SK-N-SH (cell line): ENCODE measurements at regions not wholly inside any gene's neighbourhood (a gene's known extent, or its start where the extent isn't known, plus 50 kb on each side); places are given as distances from the start of the nearest gene placed in this dataset.

Experiments used
- CTCF ChIA-PET: fragments of 300-600, 350-600 bp; formaldehyde crosslinking; extraction: SDS; loops from one replicate; lab custom pipeline; 2021; lab: Yijun Ruan, JAX
- POLR2A ChIA-PET: fragments of 350-600 bp; sonication (Branson Sonifier 250); formaldehyde crosslinking; extraction: SDS; loops from one replicate; lab custom pipeline; 2020; ENCODE audit warnings: antibody characterized with exemption, inconsistent platforms; lab: Yijun Ruan, JAX
- DNase-seq: peaks from one replicate; pipeline ENCODE4 v3.0.0; 2012
- H2AFZ ChIP-seq: fragments of 200-600 bp; sonication (generic); 2 replicates; pipeline ENCODE4 v1.8.1; 2016; ENCODE audit warnings: antibody characterized with exemption, mild to moderate bottlenecking, low read depth
- H3F3A ChIP-seq: fragments of 200-600 bp; sonication (generic); replicated peaks from 2 replicates; pipeline ENCODE3; 2016; ENCODE audit warnings: antibody characterized with exemption, mild to moderate bottlenecking; ENCODE audit not compliant: insufficient read depth
- H3K27ac ChIP-seq, 2 experiments: fragments of 200-500 bp in 1 of 2; fragments of 200-600 bp in 1 of 2; sonication (Bioruptor generic) in 1 of 2; sonication (generic), shearing (Covaris generic) in 1 of 2; 2 replicates each; pipeline versions ENCODE4 v1.5.1 to v1.6.1; 2014 to 2016; ENCODE audit warnings: low read depth in 2 of 2, inconsistent platforms in 1 of 2, low read length in 1 of 2, mild to moderate bottlenecking in 1 of 2, mixed read lengths in 1 of 2
- H3K27me3 ChIP-seq: fragments of 200-600 bp; sonication (generic), shearing (Covaris generic); 2 replicates; pipeline ENCODE4 v1.6.1; 2016; ENCODE audit warnings: mixed run types; ENCODE audit not compliant: insufficient read depth
- H3K36me3 ChIP-seq, 2 experiments: fragments of 200-500 bp in 1 of 2; fragments of 200-600 bp in 1 of 2; sonication (Bioruptor generic) in 1 of 2; sonication (generic) in 1 of 2; replicated peaks in 1 of 2; 2 replicates each; pipeline versions ENCODE3 to v1.5.1; 2014 to 2016; ENCODE audit warnings: low read length in 1 of 2, mild to moderate bottlenecking in 1 of 2; ENCODE audit not compliant: insufficient read depth in 2 of 2, control insufficient read depth in 1 of 2
- H3K4me1 ChIP-seq, 2 experiments: fragments of 200-500 bp in 1 of 2; fragments of 200-600 bp in 1 of 2; sonication (Bioruptor generic) in 1 of 2; sonication (generic), shearing (Covaris generic) in 1 of 2; 2 replicates each; pipeline versions ENCODE4 v1.5.1 to v1.6.1; 2014 to 2016; ENCODE audit warnings: low read depth in 1 of 2, low read length in 1 of 2, mixed run types in 1 of 2; ENCODE audit not compliant: insufficient read depth in 2 of 2, control insufficient read depth in 1 of 2
- H3K4me2 ChIP-seq: fragments of 200-600 bp; sonication (generic), shearing (Covaris generic); 2 replicates; pipeline ENCODE4 v1.6.1; 2017; ENCODE audit warnings: mixed run types
- H3K4me3 ChIP-seq, 2 experiments: fragments of 200-500 bp in 1 of 2; fragments of 200-600 bp in 1 of 2; sonication (Bioruptor generic) in 1 of 2; sonication (generic), shearing (Covaris generic) in 1 of 2; 2 replicates each; pipeline versions ENCODE4 v1.5.1 to v1.8.1; 2014 to 2016; ENCODE audit warnings: low read depth in 2 of 2, inconsistent platforms in 1 of 2, low read length in 1 of 2, mild to moderate bottlenecking in 1 of 2, mixed read lengths in 1 of 2, moderate library complexity in 1 of 2
- H3K79me2 ChIP-seq: fragments of 200-600 bp; sonication (generic); 2 replicates; pipeline ENCODE4 v1.8.1; 2017; ENCODE audit warnings: mild to moderate bottlenecking; ENCODE audit not compliant: insufficient read depth
- H3K9ac ChIP-seq: fragments of 200-600 bp; sonication (generic); 2 replicates; pipeline ENCODE4 v1.6.1; 2017; ENCODE audit warnings: mixed run types
- H3K9me2 ChIP-seq: fragments of 200-600 bp; sonication (generic); 2 replicates; pipeline ENCODE4 v1.6.1; 2017; ENCODE audit warnings: mixed run types
- H3K9me3 ChIP-seq: fragments of 200-600 bp; sonication (generic); 2 replicates; pipeline ENCODE4 v1.6.1; 2017; ENCODE audit warnings: mixed run types, mild to moderate bottlenecking, moderate library complexity
- H4K20me1 ChIP-seq: fragments of 200-600 bp; sonication (generic); 2 replicates; pipeline ENCODE4 v1.6.1; 2017; ENCODE audit warnings: mild to moderate bottlenecking, mixed run types; ENCODE audit not compliant: insufficient read depth
- ELF1 ChIP-seq: IDR thresholded peaks from 2 replicates; pipeline ENCODE4 v1.4.0; 2012
- EZH2phosphoT487 ChIP-seq: fragments of 200-600 bp; sonication (generic); IDR thresholded peaks from 2 replicates; pipeline ENCODE4 v1.6.1; 2017; ENCODE audit warnings: low read depth, mixed run types, mild to moderate bottlenecking, antibody characterized with exemption, moderate library complexity, borderline replicate concordance
- FOSL2 ChIP-seq: IDR thresholded peaks from 2 replicates; pipeline ENCODE4 v1.4.0; 2012; ENCODE audit warnings: low read depth, mild to moderate bottlenecking, moderate library complexity, borderline replicate concordance
- FOXJ3 ChIP-seq: sonication (generic); formaldehyde crosslinking; IDR thresholded peaks from 2 replicates; pipeline ENCODE4 v1.5.1; 2020; ENCODE audit warnings: mild to moderate bottlenecking, missing genetic modification reagents
- GABPA ChIP-seq: IDR thresholded peaks from 2 replicates; pipeline ENCODE4 v1.4.0; 2012; ENCODE audit warnings: low read depth, mild to moderate bottlenecking
- GATA2 ChIP-seq: sonication (generic); formaldehyde crosslinking; IDR thresholded peaks from 2 replicates; pipeline ENCODE4 v1.5.0; 2020; ENCODE audit warnings: mild to moderate bottlenecking, missing genetic modification reagents
- NFIC ChIP-seq: IDR thresholded peaks from 2 replicates; pipeline ENCODE4 v1.4.0; 2012; ENCODE audit warnings: borderline replicate concordance
- NRF1 ChIP-seq: IDR thresholded peaks from 2 replicates; pipeline ENCODE4 v1.6.1; 2012; ENCODE audit warnings: low read depth, mild to moderate bottlenecking, low read length
- POLR2AphosphoS5 ChIP-seq: IDR thresholded peaks from 2 replicates; pipeline ENCODE4 v1.6.1; 2012; ENCODE audit warnings: low read depth, low read length
- TAF1 ChIP-seq: IDR thresholded peaks from 2 replicates; pipeline ENCODE4 v1.6.1; 2012; ENCODE audit warnings: low read depth, mild to moderate bottlenecking, low read length, moderate library complexity, borderline replicate concordance
- WGBS: methylation state at CpG from one replicate; pipeline ENCODE4 v1.1.6; 2017; ENCODE audit warnings: low lambda C conversion rate; 5-methylcytosine and 5-hydroxymethylcytosine counted together
- TF ChIP-seq, protein P1 (sequence below): IDR thresholded peaks from 2 replicates; pipeline ENCODE4 v1.4.0; 2012; ENCODE audit warnings: low read depth, borderline replicate concordance
- TF ChIP-seq, protein P2 (sequence below): IDR thresholded peaks from 2 replicates; pipeline ENCODE4; 2012
- TF ChIP-seq, protein P3 (sequence below): fragments of 150-350 bp; IDR thresholded peaks from 2 replicates; pipeline ENCODE4 v1.6.1; 2017; ENCODE audit warnings: antibody characterized with exemption, low read length, low read depth, borderline replicate concordance
- TF ChIP-seq, protein P4 (sequence below): IDR thresholded peaks from 2 replicates; pipeline ENCODE4 v1.4.0; 2012; ENCODE audit warnings: low read depth, borderline replicate concordance
- TF ChIP-seq, protein P5 (sequence below): fragments of 200-600 bp; sonication (generic); IDR thresholded peaks from 2 replicates; pipeline ENCODE4 v1.6.1; 2017; ENCODE audit warnings: antibody characterized with exemption, mild to moderate bottlenecking, moderate library complexity

DNA sequence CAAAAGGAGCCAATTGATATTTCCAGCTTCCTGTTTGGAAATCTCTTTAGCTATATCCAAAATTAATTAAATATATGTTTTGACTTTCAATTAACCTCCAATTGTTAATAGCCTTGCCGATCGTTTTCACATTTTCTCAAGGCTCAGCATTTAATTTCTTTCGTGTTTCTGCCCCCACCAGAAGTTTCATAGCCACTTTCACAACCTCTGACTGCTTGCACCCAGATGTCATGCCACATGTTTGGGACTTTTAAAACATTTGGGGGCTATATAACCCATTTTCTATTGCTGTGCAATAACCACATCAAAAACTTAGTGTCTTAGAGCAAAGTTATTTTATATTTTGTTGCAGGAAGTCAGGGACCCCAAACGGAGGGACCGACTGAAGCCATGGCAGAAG, 510.6 kb upstream of the CNTNAP2 start:
- Histone ChIP-seq H2AFZ (no peak overlapping the region), H3K4me2 (no peak overlapping the region), H3K9me3 (peaks cover 17% of the 10 kb centered on the region; the same call in 1 of the 2 replicates), H3K9ac (no peak overlapping the region), H3K36me3 (no peaks in the 10 kb centered on the region), H3K79me2 (no peaks in the 10 kb centered on the region), H3K27ac (no peak overlapping the region), H3F3A (no peaks in the 10 kb centered on the region), H4K20me1 (no peaks in the 10 kb centered on the region), H3K4me1 (no peaks in the 10 kb centered on the region), H3K4me3 (no peak overlapping the region), H3K27me3 (no peaks in the 10 kb centered on the region), H3K9me2 (no peaks in the 10 kb centered on the region)
- ChIA-PET POLR2A (no interaction called here), CTCF (no interaction called here)
- 24% methylated on average over 5 of the region's 5 CpGs for WGBS
- DNase-seq: no peak
- TF ChIP-seq POLR2AphosphoS5: no peak
- no peak for TF ChIP-seq GATA2 (CRISPR knock-in tag)
- TF ChIP-seq, protein P1, sequence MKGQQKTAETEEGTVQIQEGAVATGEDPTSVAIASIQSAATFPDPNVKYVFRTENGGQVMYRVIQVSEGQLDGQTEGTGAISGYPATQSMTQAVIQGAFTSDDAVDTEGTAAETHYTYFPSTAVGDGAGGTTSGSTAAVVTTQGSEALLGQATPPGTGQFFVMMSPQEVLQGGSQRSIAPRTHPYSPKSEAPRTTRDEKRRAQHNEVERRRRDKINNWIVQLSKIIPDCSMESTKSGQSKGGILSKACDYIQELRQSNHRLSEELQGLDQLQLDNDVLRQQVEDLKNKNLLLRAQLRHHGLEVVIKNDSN: no peak

DNA sequence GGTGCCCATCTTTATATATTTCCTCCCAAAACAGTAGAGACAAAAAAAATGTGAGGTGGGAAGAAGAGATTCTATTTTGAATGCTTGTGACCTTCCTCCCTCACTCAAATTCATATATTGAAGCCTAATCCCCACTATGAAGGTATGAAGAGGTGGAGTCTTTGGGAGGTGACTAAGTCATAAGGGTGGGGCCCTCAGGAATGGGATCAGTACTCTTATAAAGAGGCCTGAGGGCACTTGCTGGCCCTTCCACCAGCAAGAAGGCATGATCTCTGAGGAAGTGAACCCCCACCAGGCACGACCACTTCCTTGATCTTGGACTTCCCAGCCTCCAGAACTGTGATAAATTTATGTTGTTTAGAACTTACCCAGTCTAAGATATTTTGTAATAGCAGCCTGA, 517.2 kb upstream of the CNTNAP2 start:
- H3K36me3 ChIP-seq: no peaks in the 10 kb centered on the region
- H3K79me2 ChIP-seq: no peaks in the 10 kb centered on the region
- 0% methylated on average over 1 of the region's 1 CpG for WGBS
- H3K4me1 ChIP-seq: no peaks in the 10 kb centered on the region
- H3F3A ChIP-seq: no peaks in the 10 kb centered on the region
- TF ChIP-seq, protein P2, sequence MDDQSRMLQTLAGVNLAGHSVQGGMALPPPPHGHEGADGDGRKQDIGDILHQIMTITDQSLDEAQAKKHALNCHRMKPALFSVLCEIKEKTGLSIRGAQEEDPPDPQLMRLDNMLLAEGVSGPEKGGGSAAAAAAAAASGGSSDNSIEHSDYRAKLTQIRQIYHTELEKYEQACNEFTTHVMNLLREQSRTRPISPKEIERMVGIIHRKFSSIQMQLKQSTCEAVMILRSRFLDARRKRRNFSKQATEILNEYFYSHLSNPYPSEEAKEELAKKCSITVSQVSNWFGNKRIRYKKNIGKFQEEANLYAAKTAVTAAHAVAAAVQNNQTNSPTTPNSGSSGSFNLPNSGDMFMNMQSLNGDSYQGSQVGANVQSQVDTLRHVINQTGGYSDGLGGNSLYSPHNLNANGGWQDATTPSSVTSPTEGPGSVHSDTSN: no peak
- no peak for TF ChIP-seq FOXJ3
- TF ChIP-seq, protein P3, sequence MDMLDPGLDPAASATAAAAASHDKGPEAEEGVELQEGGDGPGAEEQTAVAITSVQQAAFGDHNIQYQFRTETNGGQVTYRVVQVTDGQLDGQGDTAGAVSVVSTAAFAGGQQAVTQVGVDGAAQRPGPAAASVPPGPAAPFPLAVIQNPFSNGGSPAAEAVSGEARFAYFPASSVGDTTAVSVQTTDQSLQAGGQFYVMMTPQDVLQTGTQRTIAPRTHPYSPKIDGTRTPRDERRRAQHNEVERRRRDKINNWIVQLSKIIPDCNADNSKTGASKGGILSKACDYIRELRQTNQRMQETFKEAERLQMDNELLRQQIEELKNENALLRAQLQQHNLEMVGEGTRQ: no peak
- no peak for TF ChIP-seq ELF1
- H2AFZ ChIP-seq: no peak overlapping the region
- H3K9me3 ChIP-seq: peaks cover 8% of the 10 kb centered on the region; the same call in 1 of the 2 replicates
- DNase-seq: no peak
- no peak overlapping the region for H3K9ac ChIP-seq
- CTCF ChIA-PET: no interaction called here
- H3K27ac ChIP-seq: no peak overlapping the region
- H3K9me2 ChIP-seq: no peaks in the 10 kb centered on the region
- H4K20me1 ChIP-seq: no peaks in the 10 kb centered on the region
- no peaks in the 10 kb centered on the region for H3K27me3 ChIP-seq
- H3K4me2 ChIP-seq: no peak overlapping the region
- no peak overlapping the region for H3K4me3 ChIP-seq
- POLR2A ChIA-PET: no interaction called here

DNA sequence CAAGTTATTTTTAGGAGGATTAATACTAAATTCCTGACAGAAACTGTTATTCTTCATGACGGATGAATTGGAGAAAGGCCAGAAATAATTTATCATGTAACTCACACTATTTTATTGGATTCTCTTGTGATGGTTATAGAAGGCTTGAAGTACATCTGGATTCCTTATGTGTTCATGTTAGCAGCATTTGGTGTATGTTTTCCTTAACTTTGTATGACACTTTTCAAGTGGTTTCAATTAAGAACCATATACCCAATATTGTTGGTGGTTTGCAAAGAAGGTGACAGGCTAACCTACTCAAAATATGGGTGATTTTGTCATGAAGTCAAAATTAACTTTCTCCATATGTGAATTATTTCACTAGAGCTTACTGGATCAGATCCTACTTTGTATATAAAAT, 532.2 kb upstream of the CNTNAP2 start:
- no peaks in the 10 kb centered on the region for H3F3A ChIP-seq
- H4K20me1 ChIP-seq: no peaks in the 10 kb centered on the region
- ChIA-PET POLR2A (no interaction called here), CTCF (no interaction called here)
- H3K9me2 ChIP-seq: no peaks in the 10 kb centered on the region; the same call in 1 of the 2 replicates
- H2AFZ ChIP-seq: no peak overlapping the region
- H3K4me1 ChIP-seq: no peaks in the 10 kb centered on the region
- H3K4me2 ChIP-seq: no peak overlapping the region
- whole genome bisulfite sequencing: 6% methylated on average over 1 of the region's 1 CpG
- H3K9me3 ChIP-seq: peaks cover 15% of the 10 kb centered on the region; the same call in 1 of the 2 replicates
- no peak overlapping the region for H3K9ac ChIP-seq
- H3K27ac ChIP-seq: no peak overlapping the region
- H3K79me2 ChIP-seq: no peaks in the 10 kb centered on the region
- H3K36me3 ChIP-seq: no peaks in the 10 kb centered on the region
- no peak overlapping the region for H3K4me3 ChIP-seq
- DNase-seq: no peak
- no peaks in the 10 kb centered on the region for H3K27me3 ChIP-seq
- TF ChIP-seq TAF1 (no peak), GABPA (no peak), FOSL2 (no peak), NRF1 (no peak), NFIC (no peak), EZH2phosphoT487 (no peak), GATA2 (CRISPR knock-in tag) (no peak)
- TF ChIP-seq, protein P3: no peak
- TF ChIP-seq, protein P4, sequence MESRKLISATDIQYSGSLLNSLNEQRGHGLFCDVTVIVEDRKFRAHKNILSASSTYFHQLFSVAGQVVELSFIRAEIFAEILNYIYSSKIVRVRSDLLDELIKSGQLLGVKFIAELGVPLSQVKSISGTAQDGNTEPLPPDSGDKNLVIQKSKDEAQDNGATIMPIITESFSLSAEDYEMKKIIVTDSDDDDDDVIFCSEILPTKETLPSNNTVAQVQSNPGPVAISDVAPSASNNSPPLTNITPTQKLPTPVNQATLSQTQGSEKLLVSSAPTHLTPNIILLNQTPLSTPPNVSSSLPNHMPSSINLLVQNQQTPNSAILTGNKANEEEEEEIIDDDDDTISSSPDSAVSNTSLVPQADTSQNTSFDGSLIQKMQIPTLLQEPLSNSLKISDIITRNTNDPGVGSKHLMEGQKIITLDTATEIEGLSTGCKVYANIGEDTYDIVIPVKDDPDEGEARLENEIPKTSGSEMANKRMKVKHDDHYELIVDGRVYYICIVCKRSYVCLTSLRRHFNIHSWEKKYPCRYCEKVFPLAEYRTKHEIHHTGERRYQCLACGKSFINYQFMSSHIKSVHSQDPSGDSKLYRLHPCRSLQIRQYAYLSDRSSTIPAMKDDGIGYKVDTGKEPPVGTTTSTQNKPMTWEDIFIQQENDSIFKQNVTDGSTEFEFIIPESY: no peak
- TF ChIP-seq, protein P5, sequence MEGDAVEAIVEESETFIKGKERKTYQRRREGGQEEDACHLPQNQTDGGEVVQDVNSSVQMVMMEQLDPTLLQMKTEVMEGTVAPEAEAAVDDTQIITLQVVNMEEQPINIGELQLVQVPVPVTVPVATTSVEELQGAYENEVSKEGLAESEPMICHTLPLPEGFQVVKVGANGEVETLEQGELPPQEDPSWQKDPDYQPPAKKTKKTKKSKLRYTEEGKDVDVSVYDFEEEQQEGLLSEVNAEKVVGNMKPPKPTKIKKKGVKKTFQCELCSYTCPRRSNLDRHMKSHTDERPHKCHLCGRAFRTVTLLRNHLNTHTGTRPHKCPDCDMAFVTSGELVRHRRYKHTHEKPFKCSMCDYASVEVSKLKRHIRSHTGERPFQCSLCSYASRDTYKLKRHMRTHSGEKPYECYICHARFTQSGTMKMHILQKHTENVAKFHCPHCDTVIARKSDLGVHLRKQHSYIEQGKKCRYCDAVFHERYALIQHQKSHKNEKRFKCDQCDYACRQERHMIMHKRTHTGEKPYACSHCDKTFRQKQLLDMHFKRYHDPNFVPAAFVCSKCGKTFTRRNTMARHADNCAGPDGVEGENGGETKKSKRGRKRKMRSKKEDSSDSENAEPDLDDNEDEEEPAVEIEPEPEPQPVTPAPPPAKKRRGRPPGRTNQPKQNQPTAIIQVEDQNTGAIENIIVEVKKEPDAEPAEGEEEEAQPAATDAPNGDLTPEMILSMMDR: no peak
